Skeletal muscle cell (primary cell): ENCODE measurements at regions not wholly inside any gene's neighbourhood (a gene's known extent, or its start where the extent isn't known, plus 50 kb on each side); places are given as distances from the start of the nearest gene placed in this dataset.

Experiments
- DNase-seq: peaks from one replicate; pipeline ENCODE4 v3.0.0-alpha.2; 2010; ENCODE audit warnings: low read depth
- H3K4me3 ChIP-seq: 2 replicates; pipeline ENCODE4 v1.5.1; 2011; ENCODE audit warnings: low read depth, mild to moderate bottlenecking, control low read depth, low read length, moderate library complexity

- no peak overlapping the region for H3K4me3 ChIP-seq
- no peak for DNase-seq
Observed at GRCh38 chr3:80472459-80472858, 704.7 kb upstream of the ROBO1 start.

GRCh38 chr3:80470433-80470832 lies 702.6 kb upstream of the ROBO1 start:
- DNase-seq, result no peak
- no peak overlapping the region for H3K4me3 ChIP-seq

- no peak overlapping the region for H3K4me3 ChIP-seq
- no peak for DNase-seq
Observed at GRCh38 chr3:80465746-80466145, 697.9 kb upstream of the ROBO1 start.

GRCh38 chr3:80451393-80451792 lies 683.6 kb upstream of the ROBO1 start:
- no peak for DNase-seq
- H3K4me3 ChIP-seq, result no peak overlapping the region

- no peak for DNase-seq
- no peak overlapping the region for H3K4me3 ChIP-seq
Observed at GRCh38 chr3:80445641-80446040, 677.8 kb upstream of the ROBO1 start.

GRCh38 chr3:80445053-80445452 lies 677.3 kb upstream of the ROBO1 start:
- no peak overlapping the region for H3K4me3 ChIP-seq
- no peak for DNase-seq

- DNase-seq, result no peak
- H3K4me3 ChIP-seq, result no peak overlapping the region
Observed at GRCh38 chr3:80439490-80439889, 671.7 kb upstream of the ROBO1 start.

- DNase-seq, result no peak
- H3K4me3 ChIP-seq, result no peak overlapping the region
Observed at GRCh38 chr3:80434366-80434765, 666.6 kb upstream of the ROBO1 start.

- no peak for DNase-seq
- H3K4me3 ChIP-seq, result no peak overlapping the region
Observed at GRCh38 chr3:80424951-80425350, 657.2 kb upstream of the ROBO1 start.

GRCh38 chr3:80408030-80408721 lies 640.4 kb upstream of the ROBO1 start:
- DNase-seq, result no peak
- no peak overlapping the region for H3K4me3 ChIP-seq

- H3K4me3 ChIP-seq, result no peak overlapping the region
- no peak for DNase-seq
Observed at GRCh38 chr3:80405618-80406017, 637.8 kb upstream of the ROBO1 start.

- no peak for DNase-seq
- no peak overlapping the region for H3K4me3 ChIP-seq
Observed at GRCh38 chr3:80395023-80395422, 627.2 kb upstream of the ROBO1 start.

GRCh38 chr3:80391573-80391972 lies 623.8 kb upstream of the ROBO1 start:
- H3K4me3 ChIP-seq, result no peak overlapping the region
- DNase-seq, result no peak

GRCh38 chr3:80384811-80385210 lies 617.0 kb upstream of the ROBO1 start:
- no peak overlapping the region for H3K4me3 ChIP-seq
- no peak for DNase-seq

- no peak for DNase-seq
- no peak overlapping the region for H3K4me3 ChIP-seq
Observed at GRCh38 chr3:80374423-80374822, 606.6 kb upstream of the ROBO1 start.

GRCh38 chr3:80368616-80369015 lies 600.8 kb upstream of the ROBO1 start:
- DNase-seq, result no peak
- H3K4me3 ChIP-seq, result no peak overlapping the region

GRCh38 chr3:80366808-80367548 lies 599.2 kb upstream of the ROBO1 start:
- no peak for DNase-seq
- H3K4me3 ChIP-seq, result no peak overlapping the region

- H3K4me3 ChIP-seq, result no peak overlapping the region
- no peak for DNase-seq
Observed at GRCh38 chr3:80357761-80358160, 590.0 kb upstream of the ROBO1 start.

- H3K4me3 ChIP-seq, result no peak overlapping the region
- no peak for DNase-seq
Observed at GRCh38 chr3:80355144-80355543, 587.3 kb upstream of the ROBO1 start.

- DNase-seq, result no peak
- H3K4me3 ChIP-seq, result no peak overlapping the region
Observed at GRCh38 chr3:80351201-80351600, 583.4 kb upstream of the ROBO1 start.

GRCh38 chr3:80350771-80351170 lies 583.0 kb upstream of the ROBO1 start:
- peak; percentile 5 for DNase-seq
- H3K4me3 ChIP-seq, result no peak overlapping the region
